Caco-2 (cell line): ENCODE measurements at regions not wholly inside any gene's neighbourhood (a gene's known extent, or its start where the extent isn't known, plus 50 kb on each side); places are given as distances from the start of the nearest gene placed in this dataset.

Experiments
- BruUV-seq: library from RNA; stranded (reverse); fragments of 400-500 nt; replicated peaks from 2 replicates; lab custom pipeline; 2021; lab: Mats Ljungman, UMichigan
- CTCF ChIA-PET: fragments of 300-600 bp; sonication (Branson Sonifier 250); formaldehyde crosslinking; loops from one replicate; lab custom pipeline; 2022; ENCODE audit warnings: antibody characterized with exemption; lab: Charles Lee
- POLR2A ChIA-PET: fragments of 300-600 bp; sonication (Branson Sonifier 250); formaldehyde crosslinking; loops from one replicate; lab custom pipeline; 2022; ENCODE audit warnings: antibody characterized with exemption; lab: Charles Lee
- DNase-seq, 2 experiments: peaks; one replicate each; pipeline versions ENCODE4 v3.0.0 to v3.0.0-alpha.2; 2020 to 2022
- H3K27me3 ChIP-seq: replicated peaks from 2 replicates; pipeline ENCODE4 v1.6.0; 2011; ENCODE audit warnings: low read length; ENCODE audit not compliant: control insufficient read depth, insufficient read depth
- H3K36me3 ChIP-seq: 2 replicates; pipeline ENCODE4 v1.5.1; 2011; ENCODE audit warnings: low read length; ENCODE audit not compliant: control insufficient read depth, insufficient read depth
- H3K4me1 ChIP-seq: fragments of 250-450 bp; sonication (Bioruptor Pico); 2 replicates; pipeline ENCODE4 v1.5.1; 2020; ENCODE audit warnings: mild to moderate bottlenecking
- H3K4me3 ChIP-seq: 2 replicates; pipeline ENCODE4 v1.5.1; 2011; ENCODE audit warnings: low read depth, mild to moderate bottlenecking, control low read depth, low read length
- H3K9me3 ChIP-seq: fragments of 250-450 bp; sonication (Bioruptor Pico); 2 replicates; pipeline ENCODE4 v1.5.1; 2020; ENCODE audit warnings: mild to moderate bottlenecking, moderate library complexity
- H3K27ac Mint-ChIP-seq: one replicate; pipeline ENCODE4 v1.8.0; 2022; ENCODE audit warnings: mixed read lengths; ENCODE audit not compliant: unreplicated experiment
- H3K27me3 Mint-ChIP-seq: one replicate; pipeline ENCODE4 v1.8.0; 2022; ENCODE audit warnings: mixed read lengths; ENCODE audit not compliant: insufficient read depth, unreplicated experiment
- H3K36me3 Mint-ChIP-seq: one replicate; pipeline ENCODE4 v1.8.0; 2022; ENCODE audit warnings: mild to moderate bottlenecking, mixed read lengths; ENCODE audit not compliant: insufficient read depth, unreplicated experiment
- H3K4me1 Mint-ChIP-seq: one replicate; pipeline ENCODE4 v1.8.0; 2022; ENCODE audit warnings: low read depth, mixed read lengths; ENCODE audit not compliant: unreplicated experiment
- H3K4me3 Mint-ChIP-seq: one replicate; pipeline ENCODE4 v1.8.0; 2022; ENCODE audit warnings: mild to moderate bottlenecking, moderate library complexity, mixed read lengths; ENCODE audit not compliant: unreplicated experiment
- H3K9me3 Mint-ChIP-seq: one replicate; pipeline ENCODE4 v1.8.0; 2022; ENCODE audit warnings: mixed read lengths; ENCODE audit not compliant: unreplicated experiment
- intact Hi-C: fragments of 100-400 bp; cut with micrococcal nuclease; formaldehyde crosslinking; loops from one replicate; pipeline ENCODE4 v1.10.0; 2022; ENCODE audit not compliant: unreplicated experiment
- TF ChIP-seq, protein P1 (sequence below), 2 experiments: fragments of 200-600 bp in 1 of 2; IDR thresholded peaks; 1 replicate in 1 of 2; 2 replicates in 1 of 2; pipeline versions ENCODE4 v1.5.1 to v1.8.0; 2011 to 2022; ENCODE audit warnings: antibody characterized with exemption in 1 of 2, control low read depth in 1 of 2, inconsistent platforms in 1 of 2, low read depth in 1 of 2, low read length in 1 of 2, mild to moderate bottlenecking in 1 of 2, moderate library complexity in 1 of 2; ENCODE audit not compliant: insufficient read depth in 1 of 2, severe bottlenecking in 1 of 2, unreplicated experiment in 1 of 2

DNA sequence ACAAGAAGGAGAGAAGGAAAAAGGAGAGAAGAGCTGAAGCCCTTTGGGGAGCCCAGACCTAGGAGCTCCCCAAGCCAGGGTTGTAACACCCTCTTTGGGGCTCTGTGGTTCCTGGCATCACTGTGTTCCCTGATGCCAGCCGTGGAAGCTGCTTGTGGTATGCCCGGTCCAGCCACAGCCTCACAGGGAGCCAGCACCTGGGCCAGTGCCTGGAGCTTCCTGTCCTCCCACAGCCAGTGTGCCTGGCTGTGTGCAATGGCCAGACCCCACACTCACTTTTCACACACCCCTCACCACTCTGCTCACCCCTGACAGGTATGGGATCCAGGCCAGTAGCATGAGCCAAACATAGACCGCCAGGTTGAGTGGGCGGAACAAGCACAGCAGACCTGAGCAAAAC lies 834.7 kb downstream of the FLRT2 start:
- intact Hi-C loops, result no loop called here
- H3K27ac Mint-ChIP-seq, result no peak overlapping the region
- H3K9me3 Mint-ChIP-seq, result no peaks in the 10 kb centered on the region
- H3K4me3 Mint-ChIP-seq, result no peak overlapping the region
- Histone ChIP-seq H3K4me3 (no peak overlapping the region), H3K9me3 (no peaks in the 10 kb centered on the region), H3K4me1 (no peaks in the 10 kb centered on the region), H3K27me3 (no peaks in the 10 kb centered on the region), H3K36me3 (no peaks in the 10 kb centered on the region)
- no TSS peak for BruUV-seq
- no peaks in the 10 kb centered on the region for H3K4me1 Mint-ChIP-seq
- ChIA-PET CTCF (no interaction called here), POLR2A (no interaction called here)
- H3K36me3 Mint-ChIP-seq, result no peaks in the 10 kb centered on the region
- no peak for DNase-seq
- TF ChIP-seq, protein P1, sequence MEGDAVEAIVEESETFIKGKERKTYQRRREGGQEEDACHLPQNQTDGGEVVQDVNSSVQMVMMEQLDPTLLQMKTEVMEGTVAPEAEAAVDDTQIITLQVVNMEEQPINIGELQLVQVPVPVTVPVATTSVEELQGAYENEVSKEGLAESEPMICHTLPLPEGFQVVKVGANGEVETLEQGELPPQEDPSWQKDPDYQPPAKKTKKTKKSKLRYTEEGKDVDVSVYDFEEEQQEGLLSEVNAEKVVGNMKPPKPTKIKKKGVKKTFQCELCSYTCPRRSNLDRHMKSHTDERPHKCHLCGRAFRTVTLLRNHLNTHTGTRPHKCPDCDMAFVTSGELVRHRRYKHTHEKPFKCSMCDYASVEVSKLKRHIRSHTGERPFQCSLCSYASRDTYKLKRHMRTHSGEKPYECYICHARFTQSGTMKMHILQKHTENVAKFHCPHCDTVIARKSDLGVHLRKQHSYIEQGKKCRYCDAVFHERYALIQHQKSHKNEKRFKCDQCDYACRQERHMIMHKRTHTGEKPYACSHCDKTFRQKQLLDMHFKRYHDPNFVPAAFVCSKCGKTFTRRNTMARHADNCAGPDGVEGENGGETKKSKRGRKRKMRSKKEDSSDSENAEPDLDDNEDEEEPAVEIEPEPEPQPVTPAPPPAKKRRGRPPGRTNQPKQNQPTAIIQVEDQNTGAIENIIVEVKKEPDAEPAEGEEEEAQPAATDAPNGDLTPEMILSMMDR (IDR thresholded peaks at IDR 0.05; ENCODE audit: insufficient read depth in 1 of 2, low read depth in 1 of 2, low read length in 1 of 2, severe bottlenecking in 1 of 2, unreplicated experiment in 1 of 2), result no peak
- peaks cover 3% of the 10 kb centered on the region for H3K27me3 Mint-ChIP-seq

DNA sequence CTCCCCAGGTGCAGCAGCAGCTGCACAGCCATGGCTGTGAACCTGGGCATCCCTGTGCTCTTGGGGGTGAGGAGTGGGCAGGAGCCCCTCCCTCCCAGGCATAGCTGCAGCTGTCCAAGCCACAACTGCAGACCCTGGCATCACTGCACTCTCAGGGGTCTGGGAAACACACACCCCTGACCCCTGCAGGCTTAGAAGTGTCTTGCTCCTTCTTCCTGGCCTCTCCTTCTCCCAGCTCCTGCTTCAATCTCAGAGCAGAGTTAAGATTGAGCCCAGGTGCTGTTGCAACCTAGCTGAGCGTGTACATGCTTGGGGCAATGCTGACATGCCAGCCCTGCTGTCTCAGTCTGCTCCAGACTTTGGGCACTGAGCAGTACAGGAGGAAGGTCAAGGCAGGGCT lies 833.6 kb downstream of the FLRT2 start:
- Mint-ChIP-seq H3K27ac (no peak overlapping the region), H3K36me3 (no peaks in the 10 kb centered on the region), H3K27me3 (peaks cover 3% of the 10 kb centered on the region), H3K4me3 (no peak overlapping the region), H3K9me3 (no peaks in the 10 kb centered on the region), H3K4me1 (no peaks in the 10 kb centered on the region)
- H3K36me3 ChIP-seq, result no peaks in the 10 kb centered on the region
- DNase-seq, result no peak
- no peak overlapping the region for H3K4me3 ChIP-seq
- H3K27me3 ChIP-seq, result no peaks in the 10 kb centered on the region
- intact Hi-C loops, result no loop called here
- TF ChIP-seq, protein P1 (IDR thresholded peaks at IDR 0.05; ENCODE audit: insufficient read depth in 1 of 2, low read depth in 1 of 2, low read length in 1 of 2, severe bottlenecking in 1 of 2, unreplicated experiment in 1 of 2), result no peak
- ChIA-PET POLR2A (no interaction called here), CTCF (no interaction called here)
- H3K4me1 ChIP-seq, result no peaks in the 10 kb centered on the region
- H3K9me3 ChIP-seq, result no peaks in the 10 kb centered on the region
- no TSS peak for BruUV-seq

DNA sequence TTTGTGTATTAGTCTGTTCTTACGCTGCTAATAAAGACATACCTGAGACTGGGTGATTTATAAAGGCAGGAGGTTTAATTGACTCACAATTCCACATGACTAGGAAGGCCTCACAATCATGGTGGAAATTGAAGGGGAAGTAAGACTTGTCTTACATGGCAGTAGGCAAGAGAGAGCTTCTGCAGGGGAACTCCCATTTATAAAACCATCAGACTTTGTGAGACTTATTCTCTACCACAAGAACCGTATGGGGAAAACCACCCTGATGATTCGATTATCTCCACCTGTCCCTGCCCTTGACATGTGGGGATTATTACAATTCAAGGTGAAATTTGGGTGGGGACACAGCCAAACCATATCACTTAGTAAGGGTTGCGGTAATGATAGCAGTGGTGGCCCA lies 833.1 kb downstream of the FLRT2 start:
- CTCF ChIA-PET, result no interaction called here
- intact Hi-C loops, result no loop called here
- H3K4me1 Mint-ChIP-seq, result no peaks in the 10 kb centered on the region

More for the DNA sequence above, 833.1 kb downstream of the FLRT2 start:
- POLR2A ChIA-PET, result no interaction called here
- Mint-ChIP-seq H3K9me3 (no peaks in the 10 kb centered on the region), H3K4me3 (no peak overlapping the region), H3K27me3 (peaks cover 3% of the 10 kb centered on the region), H3K27ac (no peak overlapping the region), H3K36me3 (no peaks in the 10 kb centered on the region)
- no peak overlapping the region for H3K4me3 ChIP-seq
- no TSS peak for BruUV-seq
- no peaks in the 10 kb centered on the region for H3K36me3 ChIP-seq
- TF ChIP-seq, protein P1 (IDR thresholded peaks at IDR 0.05; ENCODE audit: insufficient read depth in 1 of 2, low read depth in 1 of 2, low read length in 1 of 2, severe bottlenecking in 1 of 2, unreplicated experiment in 1 of 2), result no peak
- H3K9me3 ChIP-seq, result no peaks in the 10 kb centered on the region
- DNase-seq, result no peak
- no peaks in the 10 kb centered on the region for H3K4me1 ChIP-seq
- no peaks in the 10 kb centered on the region for H3K27me3 ChIP-seq
